Osteoblast (primary cell): ENCODE measurements at regions not wholly inside any gene's neighbourhood (a gene's known extent, or its start where the extent isn't known, plus 50 kb on each side); places are given as distances from the start of the nearest gene placed in this dataset.

Source experiments
- DNase-seq: peaks from one replicate; pipeline ENCODE4 v3.0.0; 2011; ENCODE audit warnings: low spot score, mixed read lengths; ENCODE audit not compliant: insufficient read length; ENCODE audit errors: missing footprints
- H2AFZ ChIP-seq: 2 replicates; pipeline ENCODE4 v1.6.0; 2011; ENCODE audit warnings: mild to moderate bottlenecking, low read length
- H3K27ac ChIP-seq: 2 replicates; pipeline ENCODE4 v1.5.1; 2011; ENCODE audit warnings: mild to moderate bottlenecking, low read depth, low read length, moderate library complexity
- H3K27me3 ChIP-seq: 2 replicates; pipeline ENCODE4 v1.6.0; 2012; ENCODE audit warnings: mild to moderate bottlenecking, control low read depth, inconsistent platforms, low read length, moderate library complexity; ENCODE audit not compliant: insufficient read depth
- H3K36me3 ChIP-seq: 2 replicates; pipeline ENCODE4 v1.5.1; 2011; ENCODE audit warnings: mild to moderate bottlenecking, low read length, control low read depth, moderate library complexity; ENCODE audit not compliant: insufficient read depth
- H3K4me1 ChIP-seq: 2 replicates; pipeline ENCODE4 v1.5.1; 2011; ENCODE audit warnings: mild to moderate bottlenecking, low read length, control low read depth, moderate library complexity; ENCODE audit not compliant: insufficient read depth
- H3K4me2 ChIP-seq: 2 replicates; pipeline ENCODE4 v1.6.0; 2011; ENCODE audit warnings: mild to moderate bottlenecking, low read length; ENCODE audit not compliant: insufficient read depth
- H3K4me3 ChIP-seq: fragments of 200-600 bp; sonication (generic); 3 replicates; pipeline ENCODE4 v1.5.1; 2012; ENCODE audit warnings: mild to moderate bottlenecking, low read length, inconsistent platforms; ENCODE audit not compliant: insufficient read depth
- H3K79me2 ChIP-seq: 2 replicates; pipeline ENCODE4 v1.6.0; 2012; ENCODE audit warnings: mild to moderate bottlenecking, low read length, control low read depth, inconsistent platforms; ENCODE audit not compliant: insufficient read depth
- H3K9me3 ChIP-seq: 2 replicates; pipeline ENCODE4 v1.5.1; 2011; ENCODE audit warnings: low read depth, low read length, control low read depth
- H4K20me1 ChIP-seq: 2 replicates; pipeline ENCODE4 v1.6.0; 2012; ENCODE audit warnings: mild to moderate bottlenecking, low read length, control low read depth; ENCODE audit not compliant: insufficient read depth
- TF ChIP-seq, protein P1 (sequence below): IDR thresholded peaks from 2 replicates; pipeline ENCODE4 v1.5.1; 2011; ENCODE audit warnings: mild to moderate bottlenecking, low read depth, low read length, moderate library complexity; ENCODE audit errors: extremely low read depth

DNA sequence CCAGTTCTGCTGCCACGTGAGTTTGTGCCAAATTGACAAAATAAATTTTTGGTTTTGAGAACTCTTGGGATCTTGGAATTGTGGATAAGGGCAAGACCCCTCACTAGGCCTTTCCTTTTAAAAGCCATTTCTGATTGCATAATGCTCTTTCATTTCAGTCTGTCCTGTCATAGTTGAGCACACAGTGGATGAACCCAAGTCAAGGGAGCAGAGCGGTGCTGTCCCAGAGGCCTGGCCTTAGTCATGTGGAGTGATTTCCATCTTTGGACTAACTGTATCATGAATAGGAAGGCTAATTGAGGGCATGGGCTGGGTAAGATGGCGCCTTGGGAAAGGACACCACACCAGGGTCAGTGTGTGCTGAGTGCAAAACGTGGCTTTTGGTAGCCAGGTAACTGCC is 304.0 kb downstream of the UACA start:
- no peaks in the 10 kb centered on the region for H3K9me3 ChIP-seq
- H3K27ac ChIP-seq = no peak overlapping the region
- H3K4me2 ChIP-seq = no peak overlapping the region
- DNase-seq = no peak
- H4K20me1 ChIP-seq = no peaks in the 10 kb centered on the region
- H3K27me3 ChIP-seq = peaks cover 5% of the 10 kb centered on the region
- TF ChIP-seq, protein P1, sequence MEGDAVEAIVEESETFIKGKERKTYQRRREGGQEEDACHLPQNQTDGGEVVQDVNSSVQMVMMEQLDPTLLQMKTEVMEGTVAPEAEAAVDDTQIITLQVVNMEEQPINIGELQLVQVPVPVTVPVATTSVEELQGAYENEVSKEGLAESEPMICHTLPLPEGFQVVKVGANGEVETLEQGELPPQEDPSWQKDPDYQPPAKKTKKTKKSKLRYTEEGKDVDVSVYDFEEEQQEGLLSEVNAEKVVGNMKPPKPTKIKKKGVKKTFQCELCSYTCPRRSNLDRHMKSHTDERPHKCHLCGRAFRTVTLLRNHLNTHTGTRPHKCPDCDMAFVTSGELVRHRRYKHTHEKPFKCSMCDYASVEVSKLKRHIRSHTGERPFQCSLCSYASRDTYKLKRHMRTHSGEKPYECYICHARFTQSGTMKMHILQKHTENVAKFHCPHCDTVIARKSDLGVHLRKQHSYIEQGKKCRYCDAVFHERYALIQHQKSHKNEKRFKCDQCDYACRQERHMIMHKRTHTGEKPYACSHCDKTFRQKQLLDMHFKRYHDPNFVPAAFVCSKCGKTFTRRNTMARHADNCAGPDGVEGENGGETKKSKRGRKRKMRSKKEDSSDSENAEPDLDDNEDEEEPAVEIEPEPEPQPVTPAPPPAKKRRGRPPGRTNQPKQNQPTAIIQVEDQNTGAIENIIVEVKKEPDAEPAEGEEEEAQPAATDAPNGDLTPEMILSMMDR = no peak
- no peak overlapping the region for H2AFZ ChIP-seq
- peaks cover 3% of the 10 kb centered on the region for H3K4me1 ChIP-seq
- H3K36me3 ChIP-seq = no peaks in the 10 kb centered on the region
- H3K79me2 ChIP-seq = no peaks in the 10 kb centered on the region
- no peak overlapping the region for H3K4me3 ChIP-seq

DNA sequence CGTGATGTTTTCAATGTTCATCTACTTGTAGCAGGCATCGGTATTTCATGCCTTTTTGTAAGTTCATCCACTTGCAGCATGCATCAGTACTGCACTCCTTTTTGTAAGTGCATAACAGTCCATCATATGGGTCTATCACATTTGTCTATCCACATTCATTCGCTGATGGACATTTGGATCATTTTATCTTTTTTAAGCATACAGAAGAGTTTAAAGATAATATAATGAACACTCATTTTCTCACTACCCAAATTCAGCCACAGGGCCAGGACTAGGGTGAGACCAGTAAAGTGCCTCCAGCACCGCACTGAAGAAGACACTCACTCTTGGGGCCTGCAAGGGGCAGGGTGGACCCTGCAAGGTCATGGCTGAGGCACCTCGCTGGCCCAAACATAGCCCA is 309.6 kb downstream of the UACA start:
- H2AFZ ChIP-seq = no peak overlapping the region
- H3K36me3 ChIP-seq = no peaks in the 10 kb centered on the region
- no peaks in the 10 kb centered on the region for H3K79me2 ChIP-seq
- peaks cover 5% of the 10 kb centered on the region for H3K27me3 ChIP-seq
- no peak overlapping the region for H3K4me3 ChIP-seq
- H3K27ac ChIP-seq = no peak overlapping the region
- TF ChIP-seq, protein P1 = no peak
- no peak for DNase-seq
- no peaks in the 10 kb centered on the region for H4K20me1 ChIP-seq
- no peaks in the 10 kb centered on the region for H3K4me1 ChIP-seq
- no peaks in the 10 kb centered on the region for H3K9me3 ChIP-seq
- H3K4me2 ChIP-seq = no peak overlapping the region

DNA sequence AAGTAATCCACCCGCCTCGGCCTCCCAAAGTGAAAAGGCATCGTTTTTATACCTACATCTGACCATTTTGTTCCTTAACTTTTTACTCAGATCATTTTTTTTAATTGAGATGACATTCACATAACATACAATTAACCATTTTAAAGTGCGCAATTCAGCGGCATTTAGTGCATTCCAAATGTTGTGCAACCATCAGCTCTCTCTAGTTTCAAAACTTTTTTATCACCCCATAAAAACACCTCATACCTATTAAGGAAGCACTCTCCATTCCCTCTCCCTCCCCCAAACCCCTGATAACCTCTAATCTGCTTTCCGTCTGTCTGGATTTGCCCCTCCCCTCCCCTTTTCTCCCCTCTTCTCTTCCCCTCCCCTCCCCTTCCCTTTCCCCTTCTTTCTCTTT is 310.1 kb downstream of the UACA start:
- H3K4me2 ChIP-seq = no peak overlapping the region
- H2AFZ ChIP-seq = no peak overlapping the region
- no peak overlapping the region for H3K4me3 ChIP-seq

GRCh38 chr15:70451821-70452653 is 311.3 kb downstream of the UACA start:
- Histone ChIP-seq H3K4me1 (peaks cover 5% of the 10 kb centered on the region), H3K9me3 (no peaks in the 10 kb centered on the region), H3K4me3 (no peak overlapping the region), H3K79me2 (no peaks in the 10 kb centered on the region), H4K20me1 (no peaks in the 10 kb centered on the region), H3K27ac (no peak overlapping the region), H2AFZ (no peak overlapping the region), H3K4me2 (no peak overlapping the region), H3K27me3 (peaks cover 2% of the 10 kb centered on the region), H3K36me3 (no peaks in the 10 kb centered on the region)
- TF ChIP-seq, protein P1 = no peak
- no peak for DNase-seq

More for the DNA sequence above, 310.1 kb downstream of the UACA start:
- Histone ChIP-seq H3K36me3 (no peaks in the 10 kb centered on the region), H3K9me3 (no peaks in the 10 kb centered on the region), H3K27ac (no peak overlapping the region), H3K27me3 (peaks cover 5% of the 10 kb centered on the region), H3K4me1 (no peaks in the 10 kb centered on the region), H4K20me1 (no peaks in the 10 kb centered on the region), H3K79me2 (no peaks in the 10 kb centered on the region)
- TF ChIP-seq, protein P1 = no peak
- no peak for DNase-seq
